GM23338 (cell line): ENCODE measurements at regions not wholly inside any gene's neighbourhood (a gene's known extent, or its start where the extent isn't known, plus 50 kb on each side); places are given as distances from the start of the nearest gene placed in this dataset.

ENCODE experiments used
- ATAC-seq: fragments of 200-7000 bp; cut with Tn5 transposase; 3 replicates; pipeline ENCODE4 v1.9.1; 2020
- DNase-seq: peaks from one replicate; pipeline ENCODE4 v3.0.0-alpha.2; 2015; ENCODE audit warnings: low spot score
- H2AFZ ChIP-seq: fragments of 200-600 bp; sonication (generic); 2 replicates; pipeline ENCODE4 v1.8.0; 2016; ENCODE audit warnings: antibody characterized with exemption, mild to moderate bottlenecking, moderate library complexity
- H3F3A ChIP-seq: fragments of 200-600 bp; sonication (generic); replicated peaks from 2 replicates; pipeline ENCODE4 v1.8.0; 2017; ENCODE audit warnings: antibody characterized with exemption, mixed run types, low read depth
- H3K27ac ChIP-seq: fragments of 200-600 bp; sonication (generic); 2 replicates; pipeline ENCODE4 v1.6.1; 2016; ENCODE audit warnings: low read depth
- H3K27me3 ChIP-seq: fragments of 200-600 bp; sonication (generic); 2 replicates; pipeline ENCODE4 v1.8.0; 2016; ENCODE audit warnings: mild to moderate bottlenecking, mixed run types, moderate library complexity; ENCODE audit not compliant: insufficient read depth
- H3K36me3 ChIP-seq: fragments of 200-600 bp; sonication (generic); 2 replicates; pipeline ENCODE4 v1.8.0; 2016; ENCODE audit warnings: mild to moderate bottlenecking; ENCODE audit not compliant: insufficient read depth
- H3K4me1 ChIP-seq: fragments of 200-600 bp; sonication (generic); 2 replicates; pipeline ENCODE4 v1.8.0; 2016; ENCODE audit warnings: mild to moderate bottlenecking, moderate library complexity; ENCODE audit not compliant: insufficient read depth
- H3K4me2 ChIP-seq: fragments of 200-600 bp; sonication (generic); 2 replicates; pipeline ENCODE4 v1.7.1; 2017; ENCODE audit warnings: mixed run types
- H3K4me3 ChIP-seq: fragments of 200-600 bp; sonication (generic); 2 replicates; pipeline ENCODE4 v1.6.1; 2016; ENCODE audit warnings: mixed run types
- H3K79me2 ChIP-seq: fragments of 200-600 bp; sonication (generic); replicated peaks from 2 replicates; pipeline ENCODE4 v1.8.0; 2017; ENCODE audit warnings: mild to moderate bottlenecking; ENCODE audit not compliant: insufficient read depth
- H3K9me2 ChIP-seq: fragments of 200-600 bp; sonication (generic); 2 replicates; pipeline ENCODE4 v1.8.0; 2017; ENCODE audit not compliant: insufficient read depth
- H4K20me1 ChIP-seq: fragments of 200-600 bp; sonication (generic); replicated peaks from 2 replicates; pipeline ENCODE4 v1.8.0; 2017; ENCODE audit warnings: mild to moderate bottlenecking; ENCODE audit not compliant: insufficient read depth
- H3K27ac Mint-ChIP-seq: 2 replicates; pipeline ENCODE4 v1.8.0; 2020; ENCODE audit warnings: inconsistent platforms, mild to moderate bottlenecking, moderate library complexity, mixed read lengths
- H3K27me3 Mint-ChIP-seq: 3 replicates; pipeline ENCODE4 v1.8.0; 2022; ENCODE audit warnings: low read depth, mild to moderate bottlenecking, moderate library complexity, mixed read lengths, inconsistent platforms; ENCODE audit not compliant: insufficient read depth, poor library complexity
- H3K36me3 Mint-ChIP-seq: 3 replicates; pipeline ENCODE4 v1.8.0; 2021; ENCODE audit warnings: low read depth, mild to moderate bottlenecking, inconsistent platforms, moderate library complexity, mixed read lengths
- H3K4me1 Mint-ChIP-seq: 3 replicates; pipeline ENCODE4 v1.8.0; 2020; ENCODE audit warnings: mild to moderate bottlenecking, inconsistent platforms, mixed read lengths
- H3K4me3 Mint-ChIP-seq: 3 replicates; pipeline ENCODE4 v1.8.0; 2021; ENCODE audit warnings: moderate library complexity, mild to moderate bottlenecking, inconsistent platforms, mixed read lengths
- H3K9me3 Mint-ChIP-seq: 3 replicates; pipeline ENCODE4 v1.8.0; 2020; ENCODE audit warnings: moderate library complexity, mild to moderate bottlenecking, inconsistent platforms, mixed read lengths
- CREB1 ChIP-seq: fragments of 250-450 bp; sonication (Bioruptor Pico); IDR thresholded peaks from 2 replicates; pipeline ENCODE4 v1.5.0; 2020; ENCODE audit warnings: low read depth, mild to moderate bottlenecking, moderate library complexity
- EZH2 ChIP-seq: fragments of 200-600 bp; sonication (generic); IDR thresholded peaks from one replicate; pipeline ENCODE4 v1.8.0; 2017; ENCODE audit warnings: antibody characterized with exemption, mild to moderate bottlenecking, low read depth; ENCODE audit not compliant: unreplicated experiment
- EZH2phosphoT487 ChIP-seq: fragments of 200-600 bp; sonication (generic); IDR thresholded peaks from one replicate; pipeline ENCODE4 v1.8.1; 2018; ENCODE audit warnings: antibody characterized with exemption; ENCODE audit not compliant: unreplicated experiment
- JUNB ChIP-seq: IDR thresholded peaks from one replicate; pipeline ENCODE4 v1.6.1; 2016; ENCODE audit warnings: antibody characterized with exemption; ENCODE audit not compliant: unreplicated experiment
- NANOG ChIP-seq: IDR thresholded peaks from 2 replicates; pipeline ENCODE4 v1.6.1; 2016; ENCODE audit warnings: antibody characterized with exemption, borderline replicate concordance
- POLR2AphosphoS5 ChIP-seq: IDR thresholded peaks from 2 replicates; pipeline ENCODE4 v1.6.1; 2016; ENCODE audit warnings: antibody characterized with exemption, low read depth
- STAT1 ChIP-seq: IDR thresholded peaks from one replicate; pipeline ENCODE4 v1.6.1; 2016; ENCODE audit warnings: antibody characterized with exemption; ENCODE audit not compliant: unreplicated experiment
- ZNF114 ChIP-seq: fragments of 250-450 bp; sonication (Bioruptor Pico); IDR thresholded peaks from 2 replicates; pipeline ENCODE4 v1.5.0; 2020; ENCODE audit warnings: mild to moderate bottlenecking, moderate library complexity
- ZNF331 ChIP-seq: fragments of 250-450 bp; sonication (Bioruptor Pico); IDR thresholded peaks from 2 replicates; pipeline ENCODE4 v1.5.0; 2020; ENCODE audit warnings: low read depth, mild to moderate bottlenecking, moderate library complexity
- TF ChIP-seq, protein P1 (sequence below): IDR thresholded peaks from 2 replicates; pipeline ENCODE4 v1.6.1; 2016; ENCODE audit warnings: antibody characterized with exemption
- TF ChIP-seq, protein P2 (sequence below): fragments of 250-450 bp; sonication (Bioruptor Pico); IDR thresholded peaks from 2 replicates; pipeline ENCODE4 v1.5.0; 2020; ENCODE audit warnings: mild to moderate bottlenecking, moderate library complexity
- TF ChIP-seq, protein P3 (sequence below), 2 experiments: fragments of 200-600 bp in 1 of 2; sonication (generic) in 1 of 2; conservative IDR thresholded peaks; 2 replicates each; pipeline versions ENCODE4 v1.5.1 to v1.6.1; 2016 to 2017; ENCODE audit warnings: antibody characterized with exemption in 2 of 2, low read depth in 2 of 2, mild to moderate bottlenecking in 2 of 2, moderate library complexity in 1 of 2
- TF ChIP-seq, protein P4 (sequence below): IDR thresholded peaks from one replicate; pipeline ENCODE4 v1.6.1; 2018; ENCODE audit warnings: antibody characterized with exemption; ENCODE audit not compliant: unreplicated experiment

DNA sequence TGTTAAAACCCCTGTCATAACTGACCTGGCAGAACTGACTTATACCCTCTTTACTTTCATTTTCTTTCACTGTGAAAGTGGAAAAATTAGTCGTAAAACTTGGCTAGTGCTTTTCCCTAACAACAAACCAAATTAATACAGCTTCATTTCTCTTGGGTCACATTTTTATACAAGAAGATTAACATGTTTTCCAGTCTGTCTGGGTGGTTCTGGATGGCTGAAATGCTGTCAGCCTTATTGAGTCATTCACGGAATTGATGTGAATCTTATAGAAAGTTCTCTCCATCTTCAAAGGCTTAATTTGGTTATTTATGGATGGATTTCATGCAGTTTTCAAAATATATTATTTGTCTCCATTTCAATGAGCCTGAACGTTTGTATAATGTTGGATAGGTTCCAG lies 440.0 kb downstream of the KCTD12 start (continued):
- TF ChIP-seq POLR2AphosphoS5: no peak
- no peak for TF ChIP-seq EZH2phosphoT487
- TF ChIP-seq ZNF331 (CRISPR knock-in tag): no peak

DNA sequence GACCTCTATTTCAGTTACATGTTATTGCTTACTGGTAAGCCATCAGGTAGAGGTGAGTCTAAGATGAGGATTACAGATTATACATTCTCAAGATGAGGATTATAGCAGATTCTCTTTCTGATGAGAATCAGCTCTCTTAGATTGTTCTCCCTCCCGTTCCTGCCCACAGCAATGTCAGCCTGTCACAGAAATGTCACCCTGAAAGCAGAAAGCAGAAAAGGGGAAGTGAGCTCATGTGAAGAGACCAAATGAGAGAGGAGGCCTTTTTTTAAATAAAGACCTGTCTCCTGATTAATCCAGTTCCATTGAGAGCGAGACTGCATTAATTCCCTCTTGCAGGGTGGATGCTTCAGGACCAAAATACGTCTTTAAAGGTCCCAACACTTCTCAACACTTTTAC lies 445.6 kb downstream of the KCTD12 start:
- H3K27me3 ChIP-seq: no peaks in the 10 kb centered on the region
- H3K9me3 Mint-ChIP-seq: peaks cover 4% of the 10 kb centered on the region; the same call in 1 of the 3 replicates
- H3F3A ChIP-seq: no peaks in the 10 kb centered on the region
- H3K4me1 Mint-ChIP-seq: no peaks in the 10 kb centered on the region
- H3K27ac ChIP-seq: no peak overlapping the region
- H3K36me3 ChIP-seq: no peaks in the 10 kb centered on the region
- no peaks in the 10 kb centered on the region for H3K79me2 ChIP-seq
- H2AFZ ChIP-seq: no peak overlapping the region
- no peaks in the 10 kb centered on the region for H3K36me3 Mint-ChIP-seq
- no peaks in the 10 kb centered on the region for H3K4me1 ChIP-seq
- H3K9me2 ChIP-seq: no peaks in the 10 kb centered on the region; the same call in 1 of the 2 replicates
- ATAC-seq (no peak), DNase-seq (no peak)
- H3K4me3 ChIP-seq: no peak overlapping the region
- H4K20me1 ChIP-seq: no peaks in the 10 kb centered on the region
- no peaks in the 10 kb centered on the region for H3K27me3 Mint-ChIP-seq
- H3K27ac Mint-ChIP-seq: no peak overlapping the region
- TF ChIP-seq, protein P1, sequence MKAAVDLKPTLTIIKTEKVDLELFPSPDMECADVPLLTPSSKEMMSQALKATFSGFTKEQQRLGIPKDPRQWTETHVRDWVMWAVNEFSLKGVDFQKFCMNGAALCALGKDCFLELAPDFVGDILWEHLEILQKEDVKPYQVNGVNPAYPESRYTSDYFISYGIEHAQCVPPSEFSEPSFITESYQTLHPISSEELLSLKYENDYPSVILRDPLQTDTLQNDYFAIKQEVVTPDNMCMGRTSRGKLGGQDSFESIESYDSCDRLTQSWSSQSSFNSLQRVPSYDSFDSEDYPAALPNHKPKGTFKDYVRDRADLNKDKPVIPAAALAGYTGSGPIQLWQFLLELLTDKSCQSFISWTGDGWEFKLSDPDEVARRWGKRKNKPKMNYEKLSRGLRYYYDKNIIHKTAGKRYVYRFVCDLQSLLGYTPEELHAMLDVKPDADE: no peak
- TF ChIP-seq ZNF331 (CRISPR knock-in tag) (no peak), ZNF114 (CRISPR knock-in tag) (no peak), STAT1 (no peak), EZH2 (no peak), JUNB (no peak), POLR2AphosphoS5 (no peak), CREB1 (no peak), NANOG (no peak), EZH2phosphoT487 (no peak)
- TF ChIP-seq, protein P2, sequence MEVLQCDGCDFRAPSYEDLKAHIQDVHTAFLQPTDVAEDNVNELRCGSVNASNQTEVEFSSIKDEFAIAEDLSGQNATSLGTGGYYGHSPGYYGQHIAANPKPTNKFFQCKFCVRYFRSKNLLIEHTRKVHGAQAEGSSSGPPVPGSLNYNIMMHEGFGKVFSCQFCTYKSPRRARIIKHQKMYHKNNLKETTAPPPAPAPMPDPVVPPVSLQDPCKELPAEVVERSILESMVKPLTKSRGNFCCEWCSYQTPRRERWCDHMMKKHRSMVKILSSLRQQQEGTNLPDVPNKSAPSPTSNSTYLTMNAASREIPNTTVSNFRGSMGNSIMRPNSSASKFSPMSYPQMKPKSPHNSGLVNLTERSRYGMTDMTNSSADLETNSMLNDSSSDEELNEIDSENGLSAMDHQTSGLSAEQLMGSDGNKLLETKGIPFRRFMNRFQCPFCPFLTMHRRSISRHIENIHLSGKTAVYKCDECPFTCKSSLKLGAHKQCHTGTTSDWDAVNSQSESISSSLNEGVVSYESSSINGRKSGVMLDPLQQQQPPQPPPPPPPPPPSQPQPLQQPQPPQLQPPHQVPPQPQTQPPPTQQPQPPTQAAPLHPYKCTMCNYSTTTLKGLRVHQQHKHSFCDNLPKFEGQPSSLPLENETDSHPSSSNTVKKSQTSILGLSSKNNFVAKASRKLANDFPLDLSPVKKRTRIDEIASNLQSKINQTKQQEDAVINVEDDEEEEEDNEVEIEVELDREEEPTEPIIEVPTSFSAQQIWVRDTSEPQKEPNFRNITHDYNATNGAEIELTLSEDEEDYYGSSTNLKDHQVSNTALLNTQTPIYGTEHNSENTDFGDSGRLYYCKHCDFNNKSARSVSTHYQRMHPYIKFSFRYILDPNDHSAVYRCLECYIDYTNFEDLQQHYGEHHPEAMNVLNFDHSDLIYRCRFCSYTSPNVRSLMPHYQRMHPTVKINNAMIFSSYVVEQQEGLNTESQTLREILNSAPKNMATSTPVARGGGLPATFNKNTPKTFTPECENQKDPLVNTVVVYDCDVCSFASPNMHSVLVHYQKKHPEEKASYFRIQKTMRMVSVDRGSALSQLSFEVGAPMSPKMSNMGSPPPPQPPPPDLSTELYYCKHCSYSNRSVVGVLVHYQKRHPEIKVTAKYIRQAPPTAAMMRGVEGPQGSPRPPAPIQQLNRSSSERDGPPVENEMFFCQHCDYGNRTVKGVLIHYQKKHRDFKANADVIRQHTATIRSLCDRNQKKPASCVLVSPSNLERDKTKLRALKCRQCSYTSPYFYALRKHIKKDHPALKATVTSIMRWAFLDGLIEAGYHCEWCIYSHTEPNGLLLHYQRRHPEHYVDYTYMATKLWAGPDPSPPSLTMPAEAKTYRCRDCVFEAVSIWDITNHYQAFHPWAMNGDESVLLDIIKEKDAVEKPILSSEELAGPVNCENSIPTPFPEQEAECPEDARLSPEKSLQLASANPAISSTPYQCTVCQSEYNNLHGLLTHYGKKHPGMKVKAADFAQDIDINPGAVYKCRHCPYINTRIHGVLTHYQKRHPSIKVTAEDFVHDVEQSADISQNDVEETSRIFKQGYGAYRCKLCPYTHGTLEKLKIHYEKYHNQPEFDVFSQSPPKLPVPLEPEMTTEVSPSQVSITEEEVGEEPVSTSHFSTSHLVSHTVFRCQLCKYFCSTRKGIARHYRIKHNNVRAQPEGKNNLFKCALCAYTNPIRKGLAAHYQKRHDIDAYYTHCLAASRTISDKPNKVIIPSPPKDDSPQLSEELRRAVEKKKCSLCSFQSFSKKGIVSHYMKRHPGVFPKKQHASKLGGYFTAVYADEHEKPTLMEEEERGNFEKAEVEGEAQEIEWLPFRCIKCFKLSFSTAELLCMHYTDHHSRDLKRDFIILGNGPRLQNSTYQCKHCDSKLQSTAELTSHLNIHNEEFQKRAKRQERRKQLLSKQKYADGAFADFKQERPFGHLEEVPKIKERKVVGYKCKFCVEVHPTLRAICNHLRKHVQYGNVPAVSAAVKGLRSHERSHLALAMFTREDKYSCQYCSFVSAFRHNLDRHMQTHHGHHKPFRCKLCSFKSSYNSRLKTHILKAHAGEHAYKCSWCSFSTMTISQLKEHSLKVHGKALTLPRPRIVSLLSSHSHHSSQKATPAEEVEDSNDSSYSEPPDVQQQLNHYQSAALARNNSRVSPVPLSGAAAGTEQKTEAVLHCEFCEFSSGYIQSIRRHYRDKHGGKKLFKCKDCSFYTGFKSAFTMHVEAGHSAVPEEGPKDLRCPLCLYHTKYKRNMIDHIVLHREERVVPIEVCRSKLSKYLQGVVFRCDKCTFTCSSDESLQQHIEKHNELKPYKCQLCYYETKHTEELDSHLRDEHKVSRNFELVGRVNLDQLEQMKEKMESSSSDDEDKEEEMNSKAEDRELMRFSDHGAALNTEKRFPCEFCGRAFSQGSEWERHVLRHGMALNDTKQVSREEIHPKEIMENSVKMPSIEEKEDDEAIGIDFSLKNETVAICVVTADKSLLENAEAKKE (CRISPR knock-in tag): no peak
- TF ChIP-seq, protein P3, sequence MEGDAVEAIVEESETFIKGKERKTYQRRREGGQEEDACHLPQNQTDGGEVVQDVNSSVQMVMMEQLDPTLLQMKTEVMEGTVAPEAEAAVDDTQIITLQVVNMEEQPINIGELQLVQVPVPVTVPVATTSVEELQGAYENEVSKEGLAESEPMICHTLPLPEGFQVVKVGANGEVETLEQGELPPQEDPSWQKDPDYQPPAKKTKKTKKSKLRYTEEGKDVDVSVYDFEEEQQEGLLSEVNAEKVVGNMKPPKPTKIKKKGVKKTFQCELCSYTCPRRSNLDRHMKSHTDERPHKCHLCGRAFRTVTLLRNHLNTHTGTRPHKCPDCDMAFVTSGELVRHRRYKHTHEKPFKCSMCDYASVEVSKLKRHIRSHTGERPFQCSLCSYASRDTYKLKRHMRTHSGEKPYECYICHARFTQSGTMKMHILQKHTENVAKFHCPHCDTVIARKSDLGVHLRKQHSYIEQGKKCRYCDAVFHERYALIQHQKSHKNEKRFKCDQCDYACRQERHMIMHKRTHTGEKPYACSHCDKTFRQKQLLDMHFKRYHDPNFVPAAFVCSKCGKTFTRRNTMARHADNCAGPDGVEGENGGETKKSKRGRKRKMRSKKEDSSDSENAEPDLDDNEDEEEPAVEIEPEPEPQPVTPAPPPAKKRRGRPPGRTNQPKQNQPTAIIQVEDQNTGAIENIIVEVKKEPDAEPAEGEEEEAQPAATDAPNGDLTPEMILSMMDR (conservative IDR thresholded peaks at IDR 0.05; ENCODE audit: low read depth in 2 of 2): no peak
- TF ChIP-seq, protein P4, sequence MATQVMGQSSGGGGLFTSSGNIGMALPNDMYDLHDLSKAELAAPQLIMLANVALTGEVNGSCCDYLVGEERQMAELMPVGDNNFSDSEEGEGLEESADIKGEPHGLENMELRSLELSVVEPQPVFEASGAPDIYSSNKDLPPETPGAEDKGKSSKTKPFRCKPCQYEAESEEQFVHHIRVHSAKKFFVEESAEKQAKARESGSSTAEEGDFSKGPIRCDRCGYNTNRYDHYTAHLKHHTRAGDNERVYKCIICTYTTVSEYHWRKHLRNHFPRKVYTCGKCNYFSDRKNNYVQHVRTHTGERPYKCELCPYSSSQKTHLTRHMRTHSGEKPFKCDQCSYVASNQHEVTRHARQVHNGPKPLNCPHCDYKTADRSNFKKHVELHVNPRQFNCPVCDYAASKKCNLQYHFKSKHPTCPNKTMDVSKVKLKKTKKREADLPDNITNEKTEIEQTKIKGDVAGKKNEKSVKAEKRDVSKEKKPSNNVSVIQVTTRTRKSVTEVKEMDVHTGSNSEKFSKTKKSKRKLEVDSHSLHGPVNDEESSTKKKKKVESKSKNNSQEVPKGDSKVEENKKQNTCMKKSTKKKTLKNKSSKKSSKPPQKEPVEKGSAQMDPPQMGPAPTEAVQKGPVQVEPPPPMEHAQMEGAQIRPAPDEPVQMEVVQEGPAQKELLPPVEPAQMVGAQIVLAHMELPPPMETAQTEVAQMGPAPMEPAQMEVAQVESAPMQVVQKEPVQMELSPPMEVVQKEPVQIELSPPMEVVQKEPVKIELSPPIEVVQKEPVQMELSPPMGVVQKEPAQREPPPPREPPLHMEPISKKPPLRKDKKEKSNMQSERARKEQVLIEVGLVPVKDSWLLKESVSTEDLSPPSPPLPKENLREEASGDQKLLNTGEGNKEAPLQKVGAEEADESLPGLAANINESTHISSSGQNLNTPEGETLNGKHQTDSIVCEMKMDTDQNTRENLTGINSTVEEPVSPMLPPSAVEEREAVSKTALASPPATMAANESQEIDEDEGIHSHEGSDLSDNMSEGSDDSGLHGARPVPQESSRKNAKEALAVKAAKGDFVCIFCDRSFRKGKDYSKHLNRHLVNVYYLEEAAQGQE: no peak
- H3K4me3 Mint-ChIP-seq: no peak overlapping the region
- no peak overlapping the region for H3K4me2 ChIP-seq
